Peyer's patch (tissue), 4 donors: ENCODE measurements at regions not wholly inside any gene's neighbourhood (a gene's known extent, or its start where the extent isn't known, plus 50 kb on each side); places are given as distances from the start of the nearest gene placed in this dataset.

Experiments
- CTCF ChIP-seq, 6 experiments: fragments of 450-650 bp in 4 of 6; fragments of 200-600 bp in 2 of 6; sonication (generic) in 1 of 6; IDR thresholded peaks; one replicate each; pipeline ENCODE4 v1.5.1; 2017 to 2019; ENCODE audit warnings: antibody characterized with exemption in 6 of 6, mild to moderate bottlenecking in 3 of 6, moderate library complexity in 1 of 6
- POLR2A ChIP-seq, 2 donors: fragments of 450-650 bp; IDR thresholded peaks; one replicate each; pipeline ENCODE4 v1.5.1; 2017; ENCODE audit warnings: antibody characterized with exemption in 2 of 2, mild to moderate bottlenecking in 2 of 2, moderate library complexity in 2 of 2

- TF ChIP-seq CTCF (IDR thresholded peaks at IDR 0.05), result no peak
- no peak for TF ChIP-seq POLR2A (IDR thresholded peaks at IDR 0.05)
Observed at GRCh38 chr13:61575973-61576372, 160.3 kb upstream of the PCDH20 start.
